Activated T-helper 2 cell treated with anti-CD3 and anti-CD28 coated beads, Interferon-gamma antibody, Interleukin-2, Interleukin-4, amounts not matched to agents 10 μg/mL and 5 μg/mL and 100 μg/mL, durations not matched to agents 14 hours and 24 hours and 36 hours (primary cell): ENCODE measurements at regions not wholly inside any gene's neighbourhood (a gene's known extent, or its start where the extent isn't known, plus 50 kb on each side); places are given as distances from the start of the nearest gene placed in this dataset.

ENCODE experiments used
- DNase-seq: peaks from one replicate; pipeline ENCODE4 v3.0.0; 2021; ENCODE audit warnings: low spot score
- H3K27ac Mint-ChIP-seq: one replicate; pipeline ENCODE4 v1.8.0; 2021; ENCODE audit warnings: mixed read lengths
- H3K27me3 Mint-ChIP-seq: one replicate; pipeline ENCODE4 v1.8.0; 2021; ENCODE audit warnings: low read depth, mixed read lengths
- H3K36me3 Mint-ChIP-seq: one replicate; pipeline ENCODE4 v1.8.0; 2021; ENCODE audit warnings: low read depth, mixed read lengths
- H3K4me1 Mint-ChIP-seq: one replicate; pipeline ENCODE4 v1.8.0; 2021; ENCODE audit warnings: low read depth, mixed read lengths
- H3K4me3 Mint-ChIP-seq: one replicate; pipeline ENCODE4 v1.8.0; 2021; ENCODE audit warnings: low read depth, mild to moderate bottlenecking, moderate library complexity, mixed read lengths
- H3K9me3 Mint-ChIP-seq: one replicate; pipeline ENCODE4 v1.8.0; 2021; ENCODE audit warnings: mixed read lengths
- intact Hi-C: fragments of 100-400 bp; cut with micrococcal nuclease; formaldehyde crosslinking; loops from one replicate; pipeline ENCODE4 v1.15.1; 2023

DNA sequence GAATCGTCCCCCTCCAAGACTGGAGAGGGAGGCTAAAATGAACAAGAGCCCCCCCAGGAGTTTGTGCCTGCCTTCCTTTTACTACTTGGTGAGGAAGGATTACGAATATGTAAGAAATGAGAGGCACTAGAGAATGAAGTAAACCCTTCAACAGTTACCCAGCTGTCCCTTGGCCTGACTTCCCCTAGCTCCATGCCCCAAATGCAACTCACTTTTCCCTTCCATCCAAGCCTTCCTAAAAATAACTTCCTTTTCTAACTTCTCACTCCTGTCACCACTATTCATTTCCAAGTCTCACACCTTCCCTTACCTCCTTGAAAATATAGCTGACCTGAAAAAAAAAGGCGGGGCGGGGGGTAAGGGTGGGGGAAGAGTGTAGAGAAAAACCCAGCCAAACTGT lies 96.6 kb upstream of the HNRNPU start:
- no peaks in the 10 kb centered on the region for H3K36me3 Mint-ChIP-seq
- peaks cover 12% of the 10 kb centered on the region for H3K4me1 Mint-ChIP-seq
- no peak overlapping the region for H3K27ac Mint-ChIP-seq
- no peaks in the 10 kb centered on the region for H3K9me3 Mint-ChIP-seq
- no peak for DNase-seq
- peaks cover 5% of the 10 kb centered on the region for H3K27me3 Mint-ChIP-seq
- intact Hi-C loops = no loop called here
- H3K4me3 Mint-ChIP-seq = no peak overlapping the region

DNA sequence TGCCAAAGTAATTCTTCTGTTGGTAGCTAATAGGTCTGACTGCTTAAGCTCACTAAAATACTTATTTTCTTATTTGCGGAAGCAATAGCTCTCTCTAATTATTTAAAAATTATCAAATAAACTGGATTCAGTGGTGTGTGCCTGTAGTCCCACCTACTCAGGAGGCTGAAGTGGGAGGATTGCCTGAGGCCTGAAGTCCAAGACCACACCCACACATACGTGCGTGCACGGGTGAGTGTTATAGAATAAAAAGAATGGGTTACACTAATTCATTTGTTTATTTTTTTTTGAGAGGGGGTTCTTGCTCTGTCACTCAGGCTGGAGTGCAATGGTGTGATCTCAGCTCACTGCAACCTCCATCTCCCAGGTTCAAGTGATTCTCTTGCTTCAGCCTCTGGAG lies 94.2 kb upstream of the HNRNPU start:
- peaks cover 5% of the 10 kb centered on the region for H3K27me3 Mint-ChIP-seq
- H3K27ac Mint-ChIP-seq = no peak overlapping the region
- no peaks in the 10 kb centered on the region for H3K9me3 Mint-ChIP-seq
- intact Hi-C loops = no loop called here
- H3K36me3 Mint-ChIP-seq = no peaks in the 10 kb centered on the region
- no peak overlapping the region for H3K4me3 Mint-ChIP-seq
- H3K4me1 Mint-ChIP-seq = peaks cover 3% of the 10 kb centered on the region
- DNase-seq = no peak

DNA sequence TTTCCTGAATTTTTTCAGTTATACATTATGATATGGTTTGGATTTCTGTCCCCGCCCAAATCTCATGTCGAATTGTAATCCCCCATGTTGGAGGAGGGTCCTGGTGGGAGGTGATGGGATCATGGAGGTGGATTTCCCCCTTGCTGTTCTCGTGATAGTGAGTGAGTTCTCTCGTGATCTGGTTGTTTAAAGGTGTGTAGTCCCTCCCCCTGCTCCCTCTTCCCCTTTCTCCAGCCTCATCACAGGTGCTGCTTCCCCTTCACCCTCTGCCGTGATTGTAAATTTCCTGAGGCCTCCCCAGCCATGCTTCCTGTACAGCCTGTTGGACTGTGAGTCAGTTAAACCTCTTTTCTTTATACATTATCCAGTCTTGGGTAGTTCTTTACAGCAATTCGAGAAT lies 93.2 kb upstream of the HNRNPU start:
- H3K27ac Mint-ChIP-seq = no peak overlapping the region
- no peaks in the 10 kb centered on the region for H3K4me1 Mint-ChIP-seq
- no peak for DNase-seq
- H3K4me3 Mint-ChIP-seq = no peak overlapping the region
- H3K36me3 Mint-ChIP-seq = no peaks in the 10 kb centered on the region
- H3K27me3 Mint-ChIP-seq = peaks cover 5% of the 10 kb centered on the region
- intact Hi-C loops = no loop called here
- H3K9me3 Mint-ChIP-seq = no peaks in the 10 kb centered on the region

DNA sequence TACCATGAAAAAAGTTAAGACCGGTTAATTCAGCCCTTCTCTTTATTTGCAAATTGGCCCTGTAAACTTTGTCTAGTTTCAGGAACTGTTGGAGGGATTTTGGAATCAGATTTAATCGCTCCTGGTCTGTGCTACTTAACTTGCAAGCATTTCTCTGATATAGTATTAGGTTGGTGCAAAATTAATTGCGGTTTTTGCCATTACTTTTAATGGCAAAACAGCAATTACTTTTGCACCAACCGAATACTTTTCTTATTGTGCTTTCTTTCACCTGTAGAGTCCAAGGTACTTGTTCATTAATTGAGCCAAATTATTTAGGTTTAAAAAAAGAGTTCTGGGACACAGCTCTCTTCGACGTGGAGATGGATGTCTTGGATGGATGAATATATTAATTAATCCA lies 92.8 kb upstream of the HNRNPU start:
- H3K4me3 Mint-ChIP-seq = no peak overlapping the region
- intact Hi-C loops = no loop called here
- no peaks in the 10 kb centered on the region for H3K4me1 Mint-ChIP-seq
- no peaks in the 10 kb centered on the region for H3K9me3 Mint-ChIP-seq
- peaks cover 5% of the 10 kb centered on the region for H3K27me3 Mint-ChIP-seq
- no peak overlapping the region for H3K27ac Mint-ChIP-seq
- DNase-seq = no peak
- no peaks in the 10 kb centered on the region for H3K36me3 Mint-ChIP-seq

DNA sequence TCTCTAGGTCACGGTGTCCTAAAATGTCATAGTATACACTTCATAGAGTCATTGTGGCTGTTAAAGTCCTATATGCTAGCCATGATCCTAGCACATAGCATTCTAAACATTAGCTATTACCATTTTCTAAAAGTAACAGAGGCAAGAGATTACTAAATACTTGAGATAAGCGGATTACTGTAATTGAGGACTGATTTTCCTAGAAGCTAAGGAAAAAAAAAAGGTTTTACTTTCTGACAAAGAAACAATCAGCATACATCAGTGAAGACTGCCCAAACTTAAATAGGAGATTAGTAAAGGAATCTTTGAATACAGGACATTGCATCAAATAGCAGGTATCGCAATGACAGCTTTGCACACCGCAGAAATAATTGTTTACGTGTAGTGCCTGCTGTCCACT lies 91.3 kb upstream of the HNRNPU start:
- H3K36me3 Mint-ChIP-seq = no peaks in the 10 kb centered on the region
- H3K4me3 Mint-ChIP-seq = no peak overlapping the region
- DNase-seq = no peak
- no peaks in the 10 kb centered on the region for H3K4me1 Mint-ChIP-seq
- no peak overlapping the region for H3K27ac Mint-ChIP-seq
- H3K9me3 Mint-ChIP-seq = no peaks in the 10 kb centered on the region
- intact Hi-C loops = no loop called here
- peaks cover 5% of the 10 kb centered on the region for H3K27me3 Mint-ChIP-seq

DNA sequence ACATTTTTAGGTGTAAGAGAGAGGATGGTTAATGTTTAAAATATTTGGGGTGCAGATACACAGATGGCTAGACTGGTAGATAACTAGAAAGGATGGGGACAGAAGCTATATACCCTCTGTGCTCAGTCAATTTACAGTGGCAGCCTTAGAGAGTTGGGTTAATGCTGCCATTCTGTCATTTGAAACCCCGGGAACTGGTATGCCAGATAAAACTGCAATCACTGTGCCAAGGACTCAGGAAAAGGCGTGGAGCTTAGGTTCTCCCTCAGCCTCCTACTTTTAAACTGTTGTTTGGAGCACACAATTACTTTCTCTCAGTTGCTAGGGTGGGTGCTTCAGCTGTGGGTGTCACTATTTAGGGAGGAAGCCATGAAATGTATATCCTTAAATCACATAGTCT lies 90.0 kb upstream of the HNRNPU start:
- no peaks in the 10 kb centered on the region for H3K4me1 Mint-ChIP-seq
- H3K27me3 Mint-ChIP-seq = peaks cover 7% of the 10 kb centered on the region
- no peak overlapping the region for H3K27ac Mint-ChIP-seq
- no peak for DNase-seq
- no peaks in the 10 kb centered on the region for H3K9me3 Mint-ChIP-seq
- intact Hi-C loops = no loop called here
- no peaks in the 10 kb centered on the region for H3K36me3 Mint-ChIP-seq
- H3K4me3 Mint-ChIP-seq = no peak overlapping the region

DNA sequence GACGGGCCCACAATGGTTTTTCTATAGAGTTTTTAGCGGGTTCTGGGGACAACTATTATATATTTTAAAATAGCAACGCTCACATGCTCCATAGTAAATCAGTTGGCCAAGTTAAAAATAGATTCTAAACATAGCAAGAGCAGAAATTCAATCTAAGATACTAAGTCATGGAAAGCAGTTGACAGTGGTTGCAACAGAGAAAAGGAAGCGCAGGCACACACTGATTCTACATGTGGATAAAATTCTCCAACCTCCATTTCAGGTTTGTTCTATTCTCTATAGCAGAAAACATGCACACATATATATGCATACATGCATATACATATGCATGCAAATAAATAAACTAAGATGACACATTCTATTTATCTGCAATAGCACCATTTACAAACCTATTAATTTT lies 89.6 kb upstream of the HNRNPU start:
- no peak for DNase-seq
- Mint-ChIP-seq H3K27ac (no peak overlapping the region), H3K4me3 (no peak overlapping the region), H3K27me3 (peaks cover 9% of the 10 kb centered on the region), H3K4me1 (no peaks in the 10 kb centered on the region), H3K9me3 (no peaks in the 10 kb centered on the region), H3K36me3 (no peaks in the 10 kb centered on the region)
- intact Hi-C loops = no loop called here

DNA sequence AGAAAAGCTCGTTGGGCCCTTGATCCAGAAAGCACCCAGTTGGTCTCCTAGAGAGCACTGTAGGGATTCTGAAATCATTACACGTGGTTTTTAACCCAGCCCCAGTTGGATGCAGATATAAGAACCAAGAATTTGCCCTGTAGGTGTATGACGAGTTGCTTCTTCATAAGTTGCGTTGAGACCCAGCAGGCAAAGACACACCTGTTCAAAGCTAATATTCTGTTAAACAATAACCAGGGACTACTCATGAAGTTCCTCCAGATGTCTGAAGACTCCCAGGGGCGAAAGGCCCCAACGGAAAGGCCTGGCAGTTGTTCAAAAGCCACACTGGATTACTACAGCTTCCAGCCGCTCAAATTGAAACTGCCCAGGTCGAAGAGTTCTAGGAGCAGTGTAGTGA lies 88.6 kb upstream of the HNRNPU start:
- Mint-ChIP-seq H3K4me3 (no peak overlapping the region), H3K4me1 (no peaks in the 10 kb centered on the region), H3K27me3 (peaks cover 14% of the 10 kb centered on the region), H3K9me3 (no peaks in the 10 kb centered on the region), H3K27ac (no peak overlapping the region), H3K36me3 (no peaks in the 10 kb centered on the region)
- no peak for DNase-seq
- intact Hi-C loops = no loop called here

DNA sequence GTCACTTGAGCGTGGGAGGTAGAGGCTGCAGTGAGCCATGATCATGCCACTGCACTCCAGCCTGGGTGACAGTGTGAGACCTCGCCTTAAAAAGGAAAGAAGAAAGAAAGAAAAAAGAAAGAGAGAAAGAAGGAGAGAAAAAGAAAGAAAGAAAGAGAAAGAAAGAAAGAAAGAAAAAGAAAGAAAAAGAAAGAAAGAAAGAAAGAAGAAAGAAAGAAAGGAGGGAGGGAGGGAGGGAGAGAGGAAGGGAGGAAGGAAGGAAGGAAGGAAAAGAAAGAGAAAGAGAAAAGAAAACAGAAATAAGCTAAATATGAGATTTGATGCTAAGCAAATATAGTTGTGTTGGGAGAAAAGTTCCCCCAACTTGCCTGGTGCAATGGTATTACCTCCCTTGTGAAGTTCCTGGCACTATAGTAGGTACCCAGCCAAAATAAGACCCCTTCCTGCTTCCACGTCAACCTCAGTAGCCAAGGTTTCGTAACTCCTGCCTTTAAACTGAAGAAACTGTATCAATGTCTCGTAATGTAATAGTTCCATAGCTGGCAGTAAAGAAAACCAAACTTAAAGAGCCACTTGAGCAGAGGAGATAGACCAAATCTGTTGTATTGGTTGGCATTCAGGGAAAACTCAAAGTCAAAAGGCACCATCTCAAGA lies 88.1 kb upstream of the HNRNPU start:
- intact Hi-C loops = no loop called here
- no peaks in the 10 kb centered on the region for H3K36me3 Mint-ChIP-seq
- no peak overlapping the region for H3K27ac Mint-ChIP-seq
- H3K4me1 Mint-ChIP-seq = no peaks in the 10 kb centered on the region
- no peaks in the 10 kb centered on the region for H3K9me3 Mint-ChIP-seq
- H3K27me3 Mint-ChIP-seq = peaks cover 14% of the 10 kb centered on the region
- H3K4me3 Mint-ChIP-seq = no peak overlapping the region
- DNase-seq = no peak

DNA sequence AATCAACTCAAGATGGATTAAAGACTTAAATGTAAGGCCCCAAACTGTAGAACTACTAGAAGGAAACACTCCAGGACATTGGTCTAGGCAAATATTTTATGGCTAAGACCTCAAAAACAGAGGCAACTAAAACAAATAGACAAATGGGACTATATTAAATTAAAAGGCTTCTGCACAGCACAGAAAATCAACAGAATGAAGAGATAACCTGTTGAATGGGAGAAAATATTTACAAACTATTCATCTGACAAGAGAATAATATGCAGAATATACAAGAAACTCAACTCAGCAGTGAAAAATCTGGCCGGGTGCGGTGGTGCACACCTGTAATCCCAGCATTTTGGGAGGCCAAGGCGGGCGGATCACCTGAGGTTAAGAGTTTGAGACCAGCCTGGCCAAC lies 84.1 kb upstream of the HNRNPU start:
- Mint-ChIP-seq H3K4me3 (no peak overlapping the region), H3K9me3 (no peaks in the 10 kb centered on the region), H3K27ac (no peak overlapping the region), H3K36me3 (no peaks in the 10 kb centered on the region), H3K27me3 (peaks cover 15% of the 10 kb centered on the region), H3K4me1 (no peaks in the 10 kb centered on the region)
- intact Hi-C loops = no loop called here
- no peak for DNase-seq

DNA sequence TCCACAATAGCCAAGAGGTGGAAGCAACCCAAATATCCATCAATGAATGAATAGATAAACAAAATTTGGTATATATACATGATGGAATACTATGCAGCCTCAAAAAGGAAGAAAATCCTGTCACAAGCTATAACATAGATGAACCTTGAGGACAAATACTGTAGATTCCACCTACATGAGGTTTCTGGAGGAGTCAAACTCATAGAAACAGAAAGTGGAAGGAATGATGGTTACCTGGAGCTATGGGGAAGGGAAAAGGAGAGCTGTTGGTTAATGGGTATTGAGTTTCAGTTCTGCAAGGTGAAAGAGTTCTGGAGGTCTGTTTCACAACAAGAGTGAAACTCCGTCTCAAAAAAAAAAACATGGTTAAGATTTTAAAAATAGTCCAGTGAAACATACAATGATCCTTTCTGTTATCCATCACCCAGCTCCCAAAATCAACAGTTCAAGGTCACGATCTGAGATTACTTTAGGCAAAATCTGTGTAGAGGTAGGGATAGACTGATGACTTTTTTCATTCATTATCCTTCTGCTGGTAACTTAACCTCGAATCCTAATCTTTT lies 80.8 kb upstream of the HNRNPU start:
- intact Hi-C loops = no loop called here
- Mint-ChIP-seq H3K36me3 (no peaks in the 10 kb centered on the region), H3K27ac (no peak overlapping the region), H3K4me1 (no peaks in the 10 kb centered on the region), H3K9me3 (no peaks in the 10 kb centered on the region), H3K4me3 (no peak overlapping the region), H3K27me3 (peaks cover 15% of the 10 kb centered on the region)
- DNase-seq = no peak

DNA sequence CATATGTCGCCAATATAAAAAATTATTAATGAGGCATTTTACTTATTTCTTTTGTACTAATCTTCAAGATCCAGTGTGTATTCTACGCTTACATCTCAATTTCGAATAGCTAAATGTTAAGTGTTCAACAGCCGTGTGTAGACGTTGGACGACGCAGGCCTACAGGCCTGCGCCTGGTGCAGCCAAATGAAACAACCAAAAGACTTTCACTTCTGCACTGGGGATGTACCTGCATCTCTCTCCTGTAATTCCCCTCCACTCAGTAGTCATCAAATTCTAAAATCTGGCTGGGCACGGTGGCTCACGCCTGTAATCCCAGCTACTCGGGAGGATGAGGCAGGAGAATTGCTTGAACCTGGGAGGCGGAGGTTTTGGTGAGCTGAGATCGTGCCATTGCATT lies 76.8 kb upstream of the HNRNPU start:
- Mint-ChIP-seq H3K27ac (no peak overlapping the region), H3K27me3 (peaks cover 2% of the 10 kb centered on the region), H3K4me3 (no peak overlapping the region), H3K9me3 (no peaks in the 10 kb centered on the region), H3K36me3 (no peaks in the 10 kb centered on the region), H3K4me1 (no peaks in the 10 kb centered on the region)
- intact Hi-C loops = no loop called here
- DNase-seq = no peak

DNA sequence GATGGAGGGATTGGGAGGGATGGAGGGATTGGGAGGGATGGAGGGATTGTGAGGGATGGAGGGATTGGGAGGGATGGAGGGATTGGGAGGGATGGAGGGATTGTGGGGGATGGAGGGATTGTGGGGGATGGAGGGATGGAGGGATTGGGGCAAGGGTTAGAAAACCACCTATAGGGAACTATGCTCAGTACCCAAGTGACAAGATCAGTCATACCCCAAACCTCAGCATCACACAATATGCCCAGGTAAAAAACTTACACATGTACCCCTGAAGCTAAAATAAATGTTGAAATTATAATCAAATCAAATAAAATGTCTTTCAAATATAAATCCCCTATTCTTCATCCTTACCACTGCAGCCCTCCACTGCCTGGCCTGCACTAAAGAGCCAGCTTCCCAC lies 72.8 kb upstream of the HNRNPU start:
- intact Hi-C loops = no loop called here
- no peak overlapping the region for H3K4me3 Mint-ChIP-seq

More for the DNA sequence above, 72.8 kb upstream of the HNRNPU start:
- Mint-ChIP-seq H3K27me3 (no peaks in the 10 kb centered on the region), H3K4me1 (no peaks in the 10 kb centered on the region), H3K27ac (no peak overlapping the region), H3K9me3 (no peaks in the 10 kb centered on the region), H3K36me3 (no peaks in the 10 kb centered on the region)
- DNase-seq = no peak
